ENCODE measurements at regions not wholly inside any gene's neighbourhood (a gene's known extent, or its start where the extent isn't known, plus 50 kb on each side); places are given as distances from the start of the nearest gene placed in this dataset.

DNA sequence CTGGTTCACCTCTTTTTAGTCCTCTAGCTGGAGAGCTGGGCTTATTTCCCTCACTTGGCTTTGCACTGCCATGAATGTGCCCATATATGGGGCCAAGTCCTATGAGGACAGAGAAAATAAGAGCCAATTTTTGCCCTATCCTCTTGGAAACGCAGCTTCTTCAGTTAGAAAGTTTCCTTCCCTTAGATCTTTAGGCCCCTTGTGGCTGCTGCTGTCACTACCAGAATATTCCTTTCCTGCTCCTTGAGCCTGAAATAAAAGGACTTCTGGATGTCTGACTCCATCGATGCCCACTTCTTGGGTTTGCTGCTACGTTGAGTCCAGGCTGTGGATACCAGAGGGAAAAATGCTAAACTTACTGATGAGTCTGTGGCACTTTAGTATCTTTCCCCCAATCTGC is 487.1 kb downstream of the GRIN2A start:
- Histone ChIP-seq H3K36me3 (ENCODE audit: insufficient read depth, low read length, poor library complexity, severe bottlenecking) (no peaks in the 10 kb centered on the region), H3K27me3 (replicated peaks; ENCODE audit: insufficient read depth, low read depth, low read length, poor library complexity) (peaks cover 6% of the 10 kb centered on the region), H3K4me1 (ENCODE audit: insufficient read depth, low read length, poor library complexity, severe bottlenecking) (no peaks in the 10 kb centered on the region), H3K4me3 (ENCODE audit: low read depth, low read length, poor library complexity, severe bottlenecking) (no peak overlapping the region), H3K27ac (ENCODE audit: low read depth, low read length, poor library complexity, severe bottlenecking) (no peak overlapping the region), H3K9me3 (ENCODE audit: low read depth, low read length, poor library complexity, severe bottlenecking) (no peaks in the 10 kb centered on the region)
- intact Hi-C loops (cut with micrococcal nuclease; ENCODE audit: unreplicated experiment), result no loop called here
- TF ChIP-seq, protein P1, sequence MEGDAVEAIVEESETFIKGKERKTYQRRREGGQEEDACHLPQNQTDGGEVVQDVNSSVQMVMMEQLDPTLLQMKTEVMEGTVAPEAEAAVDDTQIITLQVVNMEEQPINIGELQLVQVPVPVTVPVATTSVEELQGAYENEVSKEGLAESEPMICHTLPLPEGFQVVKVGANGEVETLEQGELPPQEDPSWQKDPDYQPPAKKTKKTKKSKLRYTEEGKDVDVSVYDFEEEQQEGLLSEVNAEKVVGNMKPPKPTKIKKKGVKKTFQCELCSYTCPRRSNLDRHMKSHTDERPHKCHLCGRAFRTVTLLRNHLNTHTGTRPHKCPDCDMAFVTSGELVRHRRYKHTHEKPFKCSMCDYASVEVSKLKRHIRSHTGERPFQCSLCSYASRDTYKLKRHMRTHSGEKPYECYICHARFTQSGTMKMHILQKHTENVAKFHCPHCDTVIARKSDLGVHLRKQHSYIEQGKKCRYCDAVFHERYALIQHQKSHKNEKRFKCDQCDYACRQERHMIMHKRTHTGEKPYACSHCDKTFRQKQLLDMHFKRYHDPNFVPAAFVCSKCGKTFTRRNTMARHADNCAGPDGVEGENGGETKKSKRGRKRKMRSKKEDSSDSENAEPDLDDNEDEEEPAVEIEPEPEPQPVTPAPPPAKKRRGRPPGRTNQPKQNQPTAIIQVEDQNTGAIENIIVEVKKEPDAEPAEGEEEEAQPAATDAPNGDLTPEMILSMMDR (conservative IDR thresholded peaks at IDR 0.05; ENCODE audit: low read depth, low read length), result no peak
- TF ChIP-seq EZH2 (IDR thresholded peaks at IDR 0.05; ENCODE audit: borderline replicate concordance, low read depth, low read length, poor library complexity, severe bottlenecking), result no peak
- ChIA-PET CTCF (no interaction called here), POLR2A (ENCODE audit: low non-redundant PET) (no interaction called here)
- DNase-seq (ENCODE audit: low spot score), result no peak
- no TSS peak for BruUV-seq (replicated peaks)
